ENCODE measurements at regions not wholly inside any gene's neighbourhood (a gene's known extent, or its start where the extent isn't known, plus 50 kb on each side); places are given as distances from the start of the nearest gene placed in this dataset.

GRCh38 chr3:194251891-194252560 lies 99.1 kb downstream of the CPN2 start:
- H3K9me3 ChIP-seq (ENCODE audit: control insufficient read depth, insufficient read depth, low read length) = no peaks in the 10 kb centered on the region
- ChIA-PET POLR2A (no interaction called here), CTCF (interaction anchor here (1.0 kb wide), 1 partner anchor 63 kb away, joined by 3 read pairs; no protein-coding TSS in a partner anchor)
- no peak for DNase-seq (ENCODE audit: low read depth, low spot score)
- peaks cover 62% of the 10 kb centered on the region for H3K27me3 ChIP-seq (ENCODE audit: control insufficient read depth, insufficient read depth, low read length)
- H3K27ac ChIP-seq (ENCODE audit: low read depth, low read length) = no peak overlapping the region
- H3K4me3 ChIP-seq (ENCODE audit: low read depth, low read length) = no peak overlapping the region
- TF ChIP-seq, protein P1, sequence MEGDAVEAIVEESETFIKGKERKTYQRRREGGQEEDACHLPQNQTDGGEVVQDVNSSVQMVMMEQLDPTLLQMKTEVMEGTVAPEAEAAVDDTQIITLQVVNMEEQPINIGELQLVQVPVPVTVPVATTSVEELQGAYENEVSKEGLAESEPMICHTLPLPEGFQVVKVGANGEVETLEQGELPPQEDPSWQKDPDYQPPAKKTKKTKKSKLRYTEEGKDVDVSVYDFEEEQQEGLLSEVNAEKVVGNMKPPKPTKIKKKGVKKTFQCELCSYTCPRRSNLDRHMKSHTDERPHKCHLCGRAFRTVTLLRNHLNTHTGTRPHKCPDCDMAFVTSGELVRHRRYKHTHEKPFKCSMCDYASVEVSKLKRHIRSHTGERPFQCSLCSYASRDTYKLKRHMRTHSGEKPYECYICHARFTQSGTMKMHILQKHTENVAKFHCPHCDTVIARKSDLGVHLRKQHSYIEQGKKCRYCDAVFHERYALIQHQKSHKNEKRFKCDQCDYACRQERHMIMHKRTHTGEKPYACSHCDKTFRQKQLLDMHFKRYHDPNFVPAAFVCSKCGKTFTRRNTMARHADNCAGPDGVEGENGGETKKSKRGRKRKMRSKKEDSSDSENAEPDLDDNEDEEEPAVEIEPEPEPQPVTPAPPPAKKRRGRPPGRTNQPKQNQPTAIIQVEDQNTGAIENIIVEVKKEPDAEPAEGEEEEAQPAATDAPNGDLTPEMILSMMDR (IDR thresholded peaks at IDR 0.05; ENCODE audit: low read depth, low read length) = no peak

DNA sequence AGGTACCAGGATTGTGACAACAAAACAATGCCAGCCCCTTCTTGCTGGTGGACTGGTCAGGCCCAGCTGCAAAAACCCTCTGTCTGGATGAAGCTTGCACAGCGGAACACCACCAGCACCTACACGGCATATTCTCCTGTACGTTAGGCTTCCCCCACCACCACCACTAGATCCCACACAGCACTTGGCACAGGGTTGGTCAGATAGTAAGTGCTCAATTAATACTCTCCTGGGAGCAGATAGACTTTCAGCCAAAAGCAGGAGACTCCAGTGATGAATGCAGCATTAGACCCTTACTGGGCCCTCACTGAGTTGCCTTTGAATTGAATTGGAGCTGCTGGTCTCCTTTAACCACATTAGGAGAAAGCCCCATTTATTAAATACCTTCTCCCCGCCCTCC lies 97.9 kb downstream of the CPN2 start:
- no peak for DNase-seq (ENCODE audit: low read depth, low spot score)
- TF ChIP-seq, protein P1 (IDR thresholded peaks at IDR 0.05; ENCODE audit: low read depth, low read length) = no peak
- H3K9me3 ChIP-seq (ENCODE audit: control insufficient read depth, insufficient read depth, low read length) = no peaks in the 10 kb centered on the region
- H3K27me3 ChIP-seq (ENCODE audit: control insufficient read depth, insufficient read depth, low read length) = peaks cover 65% of the 10 kb centered on the region
- POLR2A ChIA-PET = no interaction called here
- H3K27ac ChIP-seq (ENCODE audit: low read depth, low read length) = no peak overlapping the region
- CTCF ChIA-PET = no interaction called here
- no peak overlapping the region for H3K4me3 ChIP-seq (ENCODE audit: low read depth, low read length)

DNA sequence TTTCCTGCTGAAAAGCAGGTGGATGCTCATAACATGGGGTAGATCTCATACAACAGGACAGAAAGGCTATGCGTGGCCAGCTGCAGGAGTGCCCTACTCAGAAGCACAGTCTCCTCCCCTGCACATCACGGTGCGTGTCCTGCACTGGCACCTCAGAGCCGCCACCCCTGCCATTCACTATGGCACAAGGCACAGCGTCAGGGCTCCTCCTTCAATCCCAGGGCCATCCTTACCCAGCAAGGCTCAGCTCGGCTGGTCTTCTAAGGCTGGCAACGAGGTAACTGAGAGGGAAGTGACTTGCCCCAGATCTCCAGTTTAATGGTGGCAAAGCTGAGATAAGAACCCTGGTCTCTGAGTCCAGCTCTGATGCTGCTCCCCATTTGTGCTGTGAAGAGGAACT lies 97.1 kb downstream of the CPN2 start:
- no peak for DNase-seq (ENCODE audit: low read depth, low spot score)
- H3K4me3 ChIP-seq (ENCODE audit: low read depth, low read length) = no peak overlapping the region
- TF ChIP-seq, protein P1 (IDR thresholded peaks at IDR 0.05; ENCODE audit: low read depth, low read length) = no peak
- no peak overlapping the region for H3K27ac ChIP-seq (ENCODE audit: low read depth, low read length)
- CTCF ChIA-PET = no interaction called here
- H3K9me3 ChIP-seq (ENCODE audit: control insufficient read depth, insufficient read depth, low read length) = no peaks in the 10 kb centered on the region
- POLR2A ChIA-PET = no interaction called here
- H3K27me3 ChIP-seq (ENCODE audit: control insufficient read depth, insufficient read depth, low read length) = peaks cover 61% of the 10 kb centered on the region

DNA sequence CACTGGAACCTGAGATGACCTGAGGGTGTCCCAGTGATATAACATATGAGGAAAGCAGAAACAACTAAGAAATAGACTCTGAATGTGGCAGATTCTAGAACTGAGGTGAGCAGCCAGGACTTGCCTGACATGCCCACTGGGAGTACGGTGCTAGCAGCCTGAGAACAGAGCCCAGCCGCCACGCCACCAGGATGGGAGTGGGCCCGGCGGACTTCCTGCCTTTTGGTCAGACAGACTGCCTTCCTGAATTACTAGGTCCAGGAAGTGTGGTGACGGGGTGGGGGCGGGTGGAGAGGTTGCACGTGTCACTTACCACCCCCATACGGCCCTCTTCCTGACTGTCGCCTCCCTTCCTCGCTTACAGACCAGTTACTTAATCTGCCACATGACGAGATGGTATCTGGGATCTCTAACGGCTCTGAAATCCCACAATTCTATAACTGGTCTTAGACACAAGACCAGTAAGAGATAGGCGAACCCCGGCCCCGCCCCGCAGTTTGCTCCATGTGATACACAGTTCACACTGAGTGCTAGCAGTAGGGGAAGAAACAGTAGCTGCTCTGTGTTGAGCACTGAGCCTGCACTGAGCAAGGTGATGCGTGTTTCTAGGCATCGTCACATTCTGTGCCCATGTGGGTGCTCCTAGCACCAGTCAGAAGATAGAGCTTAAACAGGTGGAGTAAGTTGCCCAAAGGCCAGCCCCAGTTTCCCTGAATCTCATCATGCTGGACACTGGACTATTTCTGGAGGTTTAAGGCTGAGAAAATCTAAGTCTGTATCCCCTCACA lies 95.7 kb downstream of the CPN2 start:
- Histone ChIP-seq H3K27me3 (ENCODE audit: control insufficient read depth, insufficient read depth, low read length) (peaks cover 48% of the 10 kb centered on the region), H3K4me3 (ENCODE audit: low read depth, low read length) (no peak overlapping the region), H3K9me3 (ENCODE audit: control insufficient read depth, insufficient read depth, low read length) (no peaks in the 10 kb centered on the region), H3K27ac (ENCODE audit: low read depth, low read length) (no peak overlapping the region)
- ChIA-PET CTCF (no interaction called here), POLR2A (no interaction called here)
- TF ChIP-seq, protein P1 (IDR thresholded peaks at IDR 0.05; ENCODE audit: low read depth, low read length) = no peak
- no peak for DNase-seq (ENCODE audit: low read depth, low spot score)
